Myocyte (in vitro differentiated cells): ENCODE measurements at regions not wholly inside any gene's neighbourhood (a gene's known extent, or its start where the extent isn't known, plus 50 kb on each side); places are given as distances from the start of the nearest gene placed in this dataset.

ENCODE experiments used
- DNase-seq: peaks from one replicate; pipeline ENCODE4 v3.0.0-alpha.2; 2012; ENCODE audit warnings: low read depth

GRCh38 chr7:1358376-1359050, 100.8 kb downstream of the MICALL2 start:
- no peak for DNase-seq

GRCh38 chr7:1359051-1359400, 100.2 kb downstream of the MICALL2 start:
- no peak for DNase-seq

DNA sequence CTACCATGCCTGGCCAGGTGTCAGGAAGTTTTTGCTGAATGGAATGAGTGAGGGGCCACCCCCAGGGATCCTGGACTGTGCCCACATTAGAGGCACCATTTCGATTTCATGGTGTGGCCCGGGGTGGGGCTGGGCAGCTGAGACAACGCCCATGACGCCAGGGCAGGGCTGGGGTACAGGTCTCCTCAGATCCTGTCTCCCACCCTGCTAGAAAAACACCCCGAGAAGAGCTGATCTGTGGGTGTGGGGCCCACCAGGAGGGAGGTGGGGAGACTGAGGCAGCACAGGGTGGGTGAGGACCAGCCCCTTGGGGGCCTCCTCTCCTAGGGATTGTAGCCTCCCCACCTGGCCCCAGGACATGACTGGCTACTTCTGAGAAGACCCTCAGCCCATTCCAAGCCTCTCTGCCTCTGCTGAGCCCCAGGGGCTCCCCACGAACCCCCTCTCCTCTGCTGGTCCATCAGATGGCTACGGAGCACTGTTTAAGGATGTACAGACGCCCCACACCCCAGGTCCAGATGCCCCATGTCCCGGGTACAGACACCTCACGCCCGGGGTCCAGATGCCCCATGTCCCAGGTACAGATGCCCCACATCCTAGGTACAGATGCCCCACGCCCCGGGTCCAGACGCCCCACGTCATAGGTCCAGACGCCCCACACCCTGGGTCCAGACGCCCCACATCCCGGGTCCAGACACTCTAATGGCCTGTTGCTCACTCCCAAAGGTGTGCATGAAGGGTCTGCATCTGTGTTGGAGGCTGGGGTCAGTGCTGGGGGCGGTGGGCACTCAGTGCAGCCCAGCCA, 99.4 kb downstream of the MICALL2 start:
- no peak for DNase-seq

DNA sequence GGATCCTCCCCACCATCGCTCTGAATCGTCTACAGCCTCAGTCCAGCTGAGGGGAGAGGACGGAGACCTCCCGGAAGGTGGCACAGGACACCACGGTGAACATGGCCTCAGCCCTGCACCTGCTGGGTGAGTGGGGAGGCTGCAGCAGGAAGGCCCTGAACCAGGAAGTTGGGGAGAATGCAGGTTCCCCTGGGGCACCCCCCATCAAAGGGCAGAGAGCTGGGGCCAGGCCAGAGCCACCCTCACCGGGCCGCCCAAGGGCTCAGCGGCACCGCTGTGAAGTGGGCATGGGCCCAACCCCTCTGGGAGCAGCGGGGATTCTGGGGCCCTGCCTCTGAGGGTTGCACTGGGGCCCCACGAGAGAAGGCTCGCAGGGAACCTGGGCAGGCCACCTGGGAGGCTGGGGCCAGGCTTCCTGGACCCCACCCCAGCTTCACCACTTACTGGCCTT, 98.7 kb downstream of the MICALL2 start:
- DNase-seq, result no peak

- no peak for DNase-seq
These were observed 98.1 kb downstream of the MICALL2 start for GRCh38 chr7:1361016-1361755.

DNA sequence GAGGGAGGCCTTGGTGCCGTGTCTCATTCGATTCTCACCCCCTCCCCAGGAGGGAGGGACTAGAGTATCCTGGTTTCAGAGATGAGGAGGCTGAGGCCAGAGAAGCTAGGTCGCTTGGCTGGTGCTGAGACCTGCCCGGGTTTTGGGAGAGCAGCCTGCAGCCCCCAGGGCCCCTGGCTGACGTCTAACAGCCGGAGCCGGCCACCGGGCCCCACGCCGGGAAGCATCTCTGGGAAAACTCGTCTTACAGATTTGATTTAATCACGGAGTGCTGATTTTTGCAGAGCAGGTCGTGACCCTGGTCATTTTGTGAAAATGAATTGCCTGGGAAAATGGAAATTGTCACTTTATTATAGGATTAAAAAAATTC, 97.5 kb downstream of the MICALL2 start:
- DNase-seq, result no peak

- DNase-seq, result no peak
These were observed 97.0 kb downstream of the MICALL2 start for GRCh38 chr7:1362301-1362700.

DNA sequence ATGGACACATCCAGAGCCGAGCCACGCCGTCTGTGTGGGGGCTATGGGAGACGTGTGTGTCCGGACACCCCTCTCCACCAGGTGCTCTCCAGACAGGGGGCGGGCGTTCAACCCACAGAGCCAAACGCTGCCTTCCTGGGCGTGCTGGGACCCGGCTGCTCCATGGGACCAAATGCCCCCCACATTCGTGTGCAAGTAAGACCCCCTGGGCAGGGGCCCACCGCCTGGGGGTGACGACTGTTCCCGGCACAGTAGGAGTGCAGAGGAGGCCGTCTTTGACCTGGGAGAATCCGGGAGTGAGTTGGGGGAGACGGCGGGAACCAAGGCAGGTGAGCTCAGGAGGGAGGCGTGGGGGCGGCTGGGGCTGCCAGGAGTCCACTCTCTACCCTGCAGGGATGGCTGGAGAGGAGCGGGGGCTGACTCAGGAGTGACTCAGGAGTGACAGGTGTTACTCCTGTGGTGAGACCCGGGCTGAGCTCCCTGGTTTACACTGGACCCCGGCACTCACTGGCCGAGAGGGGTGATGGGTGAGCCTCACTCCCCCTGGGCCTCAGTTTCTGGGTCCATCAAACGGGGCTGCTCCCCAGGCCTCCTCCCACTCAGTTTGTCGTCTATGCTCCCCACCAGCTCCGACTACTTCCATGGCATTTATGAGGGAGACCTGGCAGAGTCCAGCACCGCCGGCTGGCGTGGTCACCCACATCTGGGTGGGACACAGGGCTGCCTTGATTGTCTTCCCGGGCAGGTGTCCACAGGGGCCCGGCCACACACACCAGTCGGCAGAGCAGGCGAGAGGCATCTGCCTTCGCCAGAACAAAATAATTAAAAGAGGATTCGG, 95.0 kb downstream of the MICALL2 start:
- DNase-seq, result no peak

DNA sequence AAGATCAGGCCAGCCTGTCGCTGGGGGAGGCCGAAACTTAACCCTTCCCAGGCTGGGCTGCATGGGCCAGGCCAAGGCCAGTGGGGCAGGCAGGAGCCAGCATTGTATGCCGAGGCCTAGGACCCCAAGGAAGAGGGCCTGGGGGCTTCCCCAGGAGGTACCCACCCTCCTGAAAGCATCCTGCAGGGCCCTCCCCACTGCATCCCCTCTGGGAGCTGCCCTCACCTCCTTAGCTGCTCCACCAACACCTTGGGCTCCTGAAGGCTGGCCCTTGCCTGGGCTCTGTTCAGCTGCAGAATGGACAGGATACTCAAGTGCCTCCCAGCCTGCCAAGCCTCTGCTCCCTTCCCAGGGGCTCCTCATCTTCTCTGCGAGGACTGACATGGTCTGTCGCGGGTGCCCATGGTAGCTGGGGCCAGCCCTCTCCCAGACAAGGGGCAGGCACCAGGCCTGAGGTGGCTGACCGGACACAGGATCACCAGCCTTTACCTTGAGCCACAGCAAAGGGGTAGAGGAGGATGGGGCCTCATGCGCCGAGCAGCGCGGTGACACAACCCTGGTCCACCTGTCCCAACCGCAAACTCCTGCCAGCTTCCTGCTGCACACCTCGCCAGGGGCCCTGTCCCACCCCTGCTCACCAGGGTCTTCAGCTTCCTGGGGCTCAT, 94.2 kb downstream of the MICALL2 start:
- DNase-seq, result no peak

- no peak for DNase-seq
These were observed 93.4 kb downstream of the MICALL2 start for GRCh38 chr7:1365846-1366245.

DNA sequence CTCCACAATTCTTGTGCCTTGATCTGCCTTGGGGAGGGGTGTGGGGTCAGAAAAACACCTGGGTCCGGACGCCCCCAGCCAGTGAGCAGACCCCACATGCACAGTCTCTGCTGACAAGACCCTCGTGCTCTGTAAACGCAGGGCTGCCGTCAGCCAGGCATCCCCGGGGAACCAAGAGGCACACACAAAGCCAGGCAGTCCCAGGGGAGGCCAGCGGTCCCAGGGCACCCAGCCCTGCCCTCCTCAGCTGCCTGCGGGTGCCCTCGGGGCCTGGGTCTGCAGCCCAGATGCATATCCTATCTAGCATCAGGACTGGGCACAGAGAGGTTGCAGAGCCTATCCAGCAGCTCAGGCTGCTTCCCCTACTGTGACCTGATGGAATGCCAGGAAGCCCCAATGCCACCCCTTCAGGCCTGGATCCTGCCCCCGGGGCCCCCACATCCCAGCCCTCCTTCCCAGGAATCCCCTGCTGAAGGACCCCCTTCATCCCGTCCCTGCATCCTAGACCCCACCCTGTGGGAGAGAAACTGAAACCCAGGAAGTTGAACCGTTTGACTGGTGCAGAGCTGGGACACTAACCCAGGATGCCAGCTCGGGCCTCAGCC, 92.4 kb downstream of the MICALL2 start:
- DNase-seq, result no peak

- DNase-seq, result no peak
These were observed 91.6 kb downstream of the MICALL2 start for GRCh38 chr7:1367501-1368183.

- no peak for DNase-seq
These were observed 91.0 kb downstream of the MICALL2 start for GRCh38 chr7:1368184-1368681.

DNA sequence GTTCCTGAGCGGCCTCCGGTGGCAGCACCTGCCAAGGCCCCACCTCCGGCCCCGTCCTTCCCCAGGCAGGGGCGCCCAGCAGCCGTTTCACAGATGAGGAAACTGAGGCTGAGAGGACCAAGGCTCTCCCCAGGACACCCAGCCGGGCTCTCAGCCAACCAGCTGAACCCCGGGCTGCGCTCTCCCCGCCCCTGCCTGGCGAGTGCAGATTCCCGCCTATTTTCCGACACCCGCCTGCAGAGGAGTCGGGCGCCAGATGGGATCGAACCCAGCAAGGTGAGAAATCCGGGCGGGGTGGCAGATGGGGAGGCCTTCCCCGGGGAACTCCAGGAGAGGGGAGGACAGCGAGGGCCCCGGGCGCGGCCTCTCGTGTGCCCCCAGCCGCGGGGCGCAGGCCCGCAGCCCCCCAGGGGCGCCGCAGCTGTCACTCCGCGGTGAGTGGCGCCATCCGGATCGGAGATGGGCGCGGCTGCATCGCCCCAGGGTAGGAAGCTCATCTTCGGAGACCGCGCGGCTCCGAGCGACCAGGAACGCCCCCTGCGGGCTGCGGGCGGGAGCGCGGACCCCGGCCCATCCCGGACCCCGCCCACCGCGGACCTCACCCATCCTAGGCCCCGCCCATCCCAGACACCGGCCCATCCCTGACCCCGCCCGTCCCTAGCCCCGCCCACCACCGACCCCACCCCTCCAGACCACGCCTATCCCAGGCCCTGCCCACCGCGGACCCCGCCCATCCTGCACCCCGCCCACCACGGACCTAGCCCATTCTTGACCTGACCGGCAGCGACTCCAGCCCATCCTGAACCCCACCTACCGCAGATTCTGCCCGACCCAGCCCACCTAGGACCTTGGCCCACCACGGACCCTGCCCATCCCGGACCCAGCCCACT, 90.3 kb downstream of the MICALL2 start:
- no peak for DNase-seq

DNA sequence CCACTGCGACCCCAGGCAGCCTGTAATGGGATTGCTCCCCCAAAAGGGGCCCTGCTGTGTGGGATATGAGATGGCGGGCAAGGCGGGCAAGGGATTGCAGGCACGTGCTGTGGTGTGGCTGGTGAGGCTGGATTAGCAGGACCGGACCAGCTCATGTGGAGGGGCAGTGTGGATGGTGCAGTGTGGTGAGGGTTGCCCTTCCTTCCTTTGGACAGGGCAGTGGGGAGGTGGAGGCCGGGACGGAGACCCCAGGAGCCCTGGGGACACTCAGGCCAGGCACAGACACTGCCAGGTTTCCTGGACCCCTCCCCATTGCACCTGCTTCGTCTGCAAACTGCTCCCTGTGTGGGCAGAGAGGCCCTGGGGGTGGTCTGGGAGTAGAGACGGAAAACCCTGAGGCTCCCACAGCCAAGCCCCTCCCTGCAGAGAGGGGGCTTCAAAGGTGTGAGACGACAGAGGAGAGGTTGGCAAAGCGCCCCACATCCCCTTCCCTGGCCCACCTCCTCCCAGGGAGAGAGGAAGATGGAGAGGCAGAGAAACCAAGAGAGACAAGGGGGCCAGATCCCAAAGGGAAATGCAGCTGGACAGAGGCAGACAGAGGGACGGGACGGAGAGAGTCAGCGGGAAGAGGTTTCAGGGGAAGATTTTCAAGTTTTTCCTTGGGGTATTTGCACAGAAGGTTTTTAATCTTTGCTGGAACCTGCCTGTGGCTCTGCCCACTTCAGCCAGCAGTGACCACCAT, 89.2 kb downstream of the MICALL2 start:
- no peak for DNase-seq

- no peak for DNase-seq
These were observed 88.5 kb downstream of the MICALL2 start for GRCh38 chr7:1370738-1371137.

- no peak for DNase-seq
These were observed 87.2 kb downstream of the MICALL2 start for GRCh38 chr7:1372063-1372462.
